Suppressor macrophage treated with lipopolysaccharide for 4 hours (primary cell): ENCODE measurements at regions not wholly inside any gene's neighbourhood (a gene's known extent, or its start where the extent isn't known, plus 50 kb on each side); places are given as distances from the start of the nearest gene placed in this dataset.
A peak's percentile ranks its signal among the peaks of the same experiment; 100 is the strongest.
"Not testable (repeated sequence)": the region's sequence is repeated elsewhere in the genome, so short reads cannot be mapped to it uniquely, and the experiment has no call there.

ENCODE experiments used
- DNase-seq: peaks from one replicate; pipeline ENCODE4 v3.0.0-alpha.2; 2020

GRCh38 chr9:124084087-124084486 lies 72.5 kb downstream of the LHX2 start:
- no peak for DNase-seq

GRCh38 chr9:124087226-124087625 lies 75.7 kb downstream of the LHX2 start:
- no peak for DNase-seq

GRCh38 chr9:124088476-124088837 lies 76.9 kb downstream of the LHX2 start:
- no peak for DNase-seq

- not testable (repeated sequence) for DNase-seq
These were observed 78.3 kb downstream of the LHX2 start for GRCh38 chr9:124089631-124090488.

- DNase-seq, result no peak
These were observed 86.8 kb downstream of the LHX2 start for GRCh38 chr9:124098141-124098905.

GRCh38 chr9:124099860-124100259 lies 88.3 kb downstream of the LHX2 start:
- DNase-seq, result no peak

GRCh38 chr9:124101215-124101968 lies 89.8 kb downstream of the LHX2 start:
- no peak for DNase-seq

GRCh38 chr9:124101969-124102345 lies 90.4 kb downstream of the LHX2 start:
- peak; percentile 23 for DNase-seq

- no peak for DNase-seq
These were observed 90.8 kb downstream of the LHX2 start for GRCh38 chr9:124102363-124102762.

GRCh38 chr9:124105266-124105665 lies 93.7 kb downstream of the LHX2 start:
- DNase-seq, result no peak

GRCh38 chr9:124108216-124108615 lies 96.6 kb downstream of the LHX2 start:
- DNase-seq, result no peak

GRCh38 chr9:124110307-124110915 lies 98.8 kb downstream of the LHX2 start:
- DNase-seq, result peak; percentile 59

- no peak for DNase-seq
These were observed 105.3 kb downstream of the LHX2 start for GRCh38 chr9:124116683-124117363.

- no peak for DNase-seq
These were observed 107.3 kb downstream of the LHX2 start for GRCh38 chr9:124118894-124119293.

- DNase-seq, result no peak
These were observed 108.7 kb downstream of the LHX2 start for GRCh38 chr9:124120272-124120671.

- no peak for DNase-seq
These were observed 110.2 kb downstream of the LHX2 start for GRCh38 chr9:124121725-124122124.

GRCh38 chr9:124122321-124122720 lies 110.8 kb downstream of the LHX2 start:
- DNase-seq, result peak; percentile 13

GRCh38 chr9:124122813-124123462 lies 111.4 kb downstream of the LHX2 start:
- DNase-seq, result peak; percentile 10

- DNase-seq, result peak; percentile 47
These were observed 112.1 kb downstream of the LHX2 start for GRCh38 chr9:124123621-124124020.

GRCh38 chr9:124124729-124125650 lies 113.4 kb downstream of the LHX2 start:
- DNase-seq, result no peak

- no peak for DNase-seq
These were observed 114.0 kb downstream of the LHX2 start for GRCh38 chr9:124125651-124125977.
